ENCODE measurements at regions not wholly inside any gene's neighbourhood (a gene's known extent, or its start where the extent isn't known, plus 50 kb on each side); places are given as distances from the start of the nearest gene placed in this dataset.

DNA sequence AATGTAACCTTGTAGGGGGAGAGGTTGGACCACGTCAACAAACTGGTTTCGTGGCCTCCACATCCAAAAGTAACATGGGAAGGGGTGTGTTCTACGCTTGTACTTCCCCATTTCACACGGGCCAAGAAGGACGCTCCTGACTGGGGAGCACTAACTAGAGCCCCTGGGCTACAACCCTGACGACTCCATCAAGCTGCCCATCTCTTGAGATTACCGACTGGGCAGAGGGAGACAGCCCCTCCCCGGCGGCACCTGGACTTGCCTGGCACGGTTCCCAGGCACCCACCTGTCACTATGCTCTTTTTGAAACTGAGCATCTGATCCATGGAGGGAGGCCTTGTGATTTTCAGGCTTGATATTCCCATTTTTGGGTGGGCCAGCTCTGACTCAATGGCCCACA lies 68.5 kb downstream of the SHANK2 start:
- peaks cover 10% of the 10 kb centered on the region; the same call in 1 of the 2 replicates for H3K27me3 ChIP-seq (ENCODE audit: control insufficient read depth, low read length)
- TF ChIP-seq EZH2phosphoT487 (IDR thresholded peaks at IDR 0.05; ENCODE audit: borderline replicate concordance, low read length), result no peak
- TF ChIP-seq, protein P1, sequence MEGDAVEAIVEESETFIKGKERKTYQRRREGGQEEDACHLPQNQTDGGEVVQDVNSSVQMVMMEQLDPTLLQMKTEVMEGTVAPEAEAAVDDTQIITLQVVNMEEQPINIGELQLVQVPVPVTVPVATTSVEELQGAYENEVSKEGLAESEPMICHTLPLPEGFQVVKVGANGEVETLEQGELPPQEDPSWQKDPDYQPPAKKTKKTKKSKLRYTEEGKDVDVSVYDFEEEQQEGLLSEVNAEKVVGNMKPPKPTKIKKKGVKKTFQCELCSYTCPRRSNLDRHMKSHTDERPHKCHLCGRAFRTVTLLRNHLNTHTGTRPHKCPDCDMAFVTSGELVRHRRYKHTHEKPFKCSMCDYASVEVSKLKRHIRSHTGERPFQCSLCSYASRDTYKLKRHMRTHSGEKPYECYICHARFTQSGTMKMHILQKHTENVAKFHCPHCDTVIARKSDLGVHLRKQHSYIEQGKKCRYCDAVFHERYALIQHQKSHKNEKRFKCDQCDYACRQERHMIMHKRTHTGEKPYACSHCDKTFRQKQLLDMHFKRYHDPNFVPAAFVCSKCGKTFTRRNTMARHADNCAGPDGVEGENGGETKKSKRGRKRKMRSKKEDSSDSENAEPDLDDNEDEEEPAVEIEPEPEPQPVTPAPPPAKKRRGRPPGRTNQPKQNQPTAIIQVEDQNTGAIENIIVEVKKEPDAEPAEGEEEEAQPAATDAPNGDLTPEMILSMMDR (IDR thresholded peaks at IDR 0.05; ENCODE audit: low read depth, low read length, poor library complexity, severe bottlenecking), result no peak
- H3K36me3 ChIP-seq (ENCODE audit: control insufficient read depth, low read length), result no peaks in the 10 kb centered on the region
- H3K4me2 ChIP-seq (ENCODE audit: low read length), result no peak overlapping the region
- H3K4me1 ChIP-seq (ENCODE audit: control insufficient read depth, low read length), result no peaks in the 10 kb centered on the region
- H3K4me3 ChIP-seq (ENCODE audit: low read length), result no peak overlapping the region
- no peak overlapping the region for H3K27ac ChIP-seq (ENCODE audit: low read depth, low read length)
- no peaks in the 10 kb centered on the region for H3K79me2 ChIP-seq (ENCODE audit: control insufficient read depth, low read length)
- H3K9me3 ChIP-seq (ENCODE audit: control insufficient read depth, insufficient read depth, low read length), result no peaks in the 10 kb centered on the region
- no peaks in the 10 kb centered on the region for H3F3A ChIP-seq (ENCODE audit: control insufficient read depth, insufficient read depth)
- no peaks in the 10 kb centered on the region for H3K9me2 ChIP-seq (replicated peaks; ENCODE audit: control insufficient read depth, low read length)
- no peaks in the 10 kb centered on the region for H4K20me1 ChIP-seq (ENCODE audit: control insufficient read depth, insufficient read depth, low read depth, low read length)

- H3K36me3 ChIP-seq (ENCODE audit: control insufficient read depth, low read length), result no peaks in the 10 kb centered on the region
- no peak for TF ChIP-seq EZH2phosphoT487 (IDR thresholded peaks at IDR 0.05; ENCODE audit: borderline replicate concordance, low read length)
- TF ChIP-seq, protein P1 (IDR thresholded peaks at IDR 0.05; ENCODE audit: low read depth, low read length, poor library complexity, severe bottlenecking), result no peak
- no peaks in the 10 kb centered on the region for H3F3A ChIP-seq (ENCODE audit: control insufficient read depth, insufficient read depth)
- no peak overlapping the region for H3K27ac ChIP-seq (ENCODE audit: low read depth, low read length)
- H3K4me1 ChIP-seq (ENCODE audit: control insufficient read depth, low read length), result peaks cover 3% of the 10 kb centered on the region
- no peaks in the 10 kb centered on the region for H4K20me1 ChIP-seq (ENCODE audit: control insufficient read depth, insufficient read depth, low read depth, low read length)
- no peaks in the 10 kb centered on the region for H3K9me3 ChIP-seq (ENCODE audit: control insufficient read depth, insufficient read depth, low read length)
- H3K27me3 ChIP-seq (ENCODE audit: control insufficient read depth, low read length), result peaks cover 10% of the 10 kb centered on the region; the same call in 1 of the 2 replicates
- no peaks in the 10 kb centered on the region for H3K79me2 ChIP-seq (ENCODE audit: control insufficient read depth, low read length)
- H3K4me2 ChIP-seq (ENCODE audit: low read length), result no peak overlapping the region
- no peaks in the 10 kb centered on the region for H3K9me2 ChIP-seq (replicated peaks; ENCODE audit: control insufficient read depth, low read length)
- no peak overlapping the region for H3K4me3 ChIP-seq (ENCODE audit: low read length)
Observed at GRCh38 chr11:71182791-71183677, 69.3 kb downstream of the SHANK2 start.

DNA sequence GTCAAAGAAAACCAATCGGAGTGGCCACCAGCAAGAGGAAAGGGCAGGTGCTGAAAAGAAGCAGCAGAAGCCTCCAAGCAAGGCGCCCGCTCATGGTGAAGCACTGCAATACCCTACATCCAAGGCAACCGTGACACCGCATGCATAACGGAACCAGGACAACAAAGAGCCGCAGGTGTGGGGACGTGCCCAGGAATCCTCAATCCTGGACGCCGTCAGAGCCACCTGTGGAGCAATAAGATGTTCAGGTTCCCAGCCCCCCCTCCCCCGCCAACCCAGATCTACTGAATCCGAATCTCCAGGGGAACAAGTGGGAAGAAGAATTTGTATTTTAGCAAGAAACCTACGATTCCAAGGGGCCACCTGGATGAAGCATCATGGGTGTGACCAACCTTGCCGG lies 70.8 kb downstream of the SHANK2 start:
- no peaks in the 10 kb centered on the region for H4K20me1 ChIP-seq (ENCODE audit: control insufficient read depth, insufficient read depth, low read depth, low read length)
- H3K79me2 ChIP-seq (ENCODE audit: control insufficient read depth, low read length), result no peaks in the 10 kb centered on the region
- H3K27ac ChIP-seq (ENCODE audit: low read depth, low read length), result no peak overlapping the region
- H3K4me1 ChIP-seq (ENCODE audit: control insufficient read depth, low read length), result peaks cover 17% of the 10 kb centered on the region
- H3K4me3 ChIP-seq (ENCODE audit: low read length), result no peak overlapping the region
- no peaks in the 10 kb centered on the region for H3K36me3 ChIP-seq (ENCODE audit: control insufficient read depth, low read length)
- no peaks in the 10 kb centered on the region for H3K9me2 ChIP-seq (replicated peaks; ENCODE audit: control insufficient read depth, low read length)
- H3K4me2 ChIP-seq (ENCODE audit: low read length), result no peak overlapping the region
- no peaks in the 10 kb centered on the region for H3K9me3 ChIP-seq (ENCODE audit: control insufficient read depth, insufficient read depth, low read length)
- H3F3A ChIP-seq (ENCODE audit: control insufficient read depth, insufficient read depth), result no peaks in the 10 kb centered on the region
- H3K27me3 ChIP-seq (ENCODE audit: control insufficient read depth, low read length), result peaks cover 14% of the 10 kb centered on the region; the same call in 1 of the 2 replicates
- TF ChIP-seq EZH2phosphoT487 (IDR thresholded peaks at IDR 0.05; ENCODE audit: borderline replicate concordance, low read length), result no peak
- TF ChIP-seq, protein P1 (IDR thresholded peaks at IDR 0.05; ENCODE audit: low read depth, low read length, poor library complexity, severe bottlenecking), result no peak

Data from DOHH2 (cell line).